NCI-H345 treated with DMSO at 0.1 percent for 48 hours (cell line): ENCODE measurements at regions not wholly inside any gene's neighbourhood (a gene's known extent, or its start where the extent isn't known, plus 50 kb on each side); places are given as distances from the start of the nearest gene placed in this dataset.
A peak's percentile ranks its signal among the peaks of the same experiment; 100 is the strongest.

ENCODE experiments used
- DNase-seq: peaks from one replicate; lab custom pipeline; 2025; ENCODE audit not compliant: unreplicated experiment; lab: John Stamatoyannopoulos, UW

DNA sequence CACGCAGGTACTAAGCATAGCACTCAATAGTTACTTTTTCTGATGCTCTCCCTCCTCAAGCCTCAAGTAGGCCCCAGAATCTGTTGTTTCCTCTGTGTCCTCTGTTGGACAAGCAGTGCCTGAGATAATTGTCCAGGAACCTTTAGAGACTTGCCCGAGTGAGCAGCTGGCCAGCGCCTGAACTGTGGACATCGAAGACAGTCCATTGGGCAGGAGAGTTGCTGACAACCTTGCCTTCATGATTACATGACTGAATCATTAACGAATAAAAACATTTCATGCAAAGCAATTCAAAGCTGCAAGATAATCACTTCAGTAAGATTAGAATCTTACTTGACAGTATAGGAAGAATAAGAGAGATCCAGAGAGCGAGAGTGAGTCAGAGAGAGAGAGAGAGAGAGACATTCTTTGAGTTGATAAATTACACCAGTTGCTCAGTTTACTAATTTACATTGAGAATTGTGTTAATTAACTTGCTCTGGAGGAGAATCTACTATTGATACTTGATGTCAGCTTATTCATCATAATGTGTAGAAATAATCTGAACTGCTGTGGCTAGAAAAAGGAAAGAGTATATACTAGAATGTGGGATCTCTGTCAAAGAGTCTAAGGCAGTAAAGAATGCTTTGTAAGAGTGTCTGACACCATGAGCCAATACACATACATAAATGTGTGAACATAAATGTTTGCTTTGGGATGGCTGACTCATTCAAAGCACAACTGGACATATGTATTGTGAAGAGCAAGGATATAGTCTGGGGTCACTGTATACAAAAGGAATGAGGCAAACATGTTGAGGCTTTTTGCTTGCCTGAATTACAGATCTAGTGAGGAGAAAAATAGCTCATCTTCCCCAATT is 216.0 kb downstream of the ZNF326 start:
- no peak for DNase-seq

DNA sequence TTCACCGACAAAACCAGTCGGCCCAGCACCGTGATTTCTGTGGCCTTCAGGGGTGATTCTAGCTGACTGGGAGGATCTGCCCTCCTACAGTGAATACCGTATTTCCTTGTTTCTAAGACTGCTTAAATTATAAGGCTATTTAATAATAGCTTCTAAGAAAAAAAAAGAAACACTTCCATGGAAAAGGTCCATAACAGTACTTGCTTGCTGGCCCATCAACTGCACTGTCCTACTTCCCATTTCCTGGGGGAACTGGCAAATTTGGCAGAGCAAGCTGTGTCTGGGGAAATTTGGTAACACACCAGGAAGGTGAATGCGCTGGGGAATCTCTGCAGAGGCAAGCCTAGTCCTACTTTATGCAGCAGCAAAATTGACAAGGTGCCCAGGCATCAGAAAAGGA is 214.0 kb downstream of the ZNF326 start:
- DNase-seq, result no peak

DNA sequence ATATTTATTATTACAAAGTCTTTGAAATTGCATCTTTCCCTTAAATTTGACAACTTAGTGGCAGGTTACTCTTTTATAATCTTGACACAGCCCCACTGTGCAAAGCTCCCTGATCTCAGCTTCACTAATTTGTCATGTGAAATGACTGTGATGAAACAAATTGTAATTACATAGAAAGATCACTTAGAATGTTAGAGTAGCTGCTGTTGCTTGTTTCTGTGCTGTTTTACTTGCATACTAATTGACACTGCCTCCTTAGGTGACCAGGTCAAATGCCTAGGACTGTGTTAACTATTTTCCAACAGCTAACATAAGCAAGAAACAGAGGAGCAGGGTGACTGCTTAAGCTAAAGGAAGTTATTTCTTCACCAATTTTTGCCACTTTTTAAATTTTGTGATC is 211.3 kb downstream of the ZNF326 start:
- DNase-seq, result no peak

DNA sequence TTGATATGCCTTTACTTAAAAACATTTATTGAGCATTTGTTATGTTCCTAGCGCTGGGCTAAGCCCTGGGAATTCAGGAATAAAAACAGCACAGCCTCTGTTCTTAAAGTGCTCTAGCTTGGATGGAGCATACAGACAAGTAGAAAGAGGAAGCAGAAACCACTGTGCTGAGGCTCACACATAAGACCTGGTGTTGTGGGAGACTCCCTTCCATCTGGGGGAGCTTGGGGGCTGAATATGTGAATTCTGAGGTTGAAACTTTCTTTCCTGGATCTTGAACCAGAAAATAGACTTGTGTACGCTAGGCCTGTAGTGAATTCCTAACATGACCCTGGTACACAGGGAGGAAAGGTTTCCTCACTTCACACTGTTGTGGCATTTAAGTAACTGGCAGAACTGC is 209.9 kb downstream of the ZNF326 start:
- no peak for DNase-seq

DNA sequence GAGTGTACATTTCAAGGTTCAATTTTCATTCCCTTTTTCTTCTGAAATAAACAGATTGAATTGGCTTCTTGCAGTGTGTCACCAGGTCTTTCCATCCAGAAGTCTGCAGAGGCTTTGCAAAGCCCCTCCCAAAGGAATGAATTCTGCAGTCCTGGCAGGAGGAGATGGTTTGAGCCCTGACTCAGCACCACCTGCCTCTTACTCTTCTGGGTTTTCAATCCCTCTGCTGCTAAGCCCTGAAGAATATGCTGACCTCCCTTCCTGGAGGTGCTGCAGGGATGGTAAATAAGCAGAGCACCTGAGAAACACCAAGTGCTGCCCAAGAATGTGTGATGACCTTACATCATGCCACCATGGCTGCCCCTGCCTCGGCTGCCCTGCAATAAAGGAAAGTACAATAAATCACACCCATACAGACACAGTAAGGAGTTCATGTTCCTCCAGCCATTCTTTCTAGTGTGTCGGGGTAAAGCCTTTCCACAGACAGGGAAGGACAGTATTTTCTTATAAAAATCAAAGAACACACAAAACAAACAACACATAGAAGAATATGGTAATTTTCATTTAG is 209.2 kb downstream of the ZNF326 start:
- DNase-seq, result no peak

DNA sequence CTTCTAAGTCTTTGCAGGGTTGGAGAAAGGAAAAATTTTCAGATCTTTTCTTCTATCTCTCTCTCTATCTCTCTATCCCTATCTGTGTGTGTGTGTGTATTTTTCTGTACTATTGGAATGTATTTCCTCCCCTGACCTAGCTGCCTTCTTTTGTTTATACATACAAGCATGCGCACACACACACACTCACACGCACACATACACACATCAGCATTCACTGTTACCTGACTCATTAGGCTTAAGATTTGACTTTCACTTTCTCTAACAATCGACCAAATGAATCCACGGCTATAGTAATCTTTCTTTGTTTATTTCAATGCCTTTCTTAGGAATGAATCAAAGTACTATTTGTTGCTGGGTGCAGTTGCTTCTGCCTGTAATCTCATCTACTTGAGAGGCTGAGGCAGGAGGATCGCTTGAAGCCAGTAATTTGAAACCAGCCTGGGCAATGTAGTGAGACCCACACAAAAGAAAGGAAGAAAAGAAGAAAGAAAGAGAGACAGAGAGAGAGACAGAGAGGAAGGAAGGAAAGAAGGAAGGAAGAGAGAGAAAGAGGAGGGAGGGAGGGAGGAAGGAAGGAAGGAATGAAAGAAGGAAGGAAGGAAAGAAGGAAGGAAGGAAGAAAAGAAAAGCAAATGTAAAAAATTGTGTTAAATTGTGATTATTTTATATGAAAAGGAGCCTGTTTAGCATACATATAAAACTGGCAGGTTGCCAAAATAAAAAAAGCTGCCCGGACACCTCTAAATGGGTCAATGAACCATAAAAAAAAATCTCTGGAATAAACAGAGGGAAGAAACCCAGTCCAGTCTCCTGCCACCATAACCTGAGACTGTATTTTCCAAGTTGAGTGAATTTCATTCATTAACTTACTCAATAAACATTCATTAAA is 206.8 kb downstream of the ZNF326 start:
- no peak for DNase-seq

DNA sequence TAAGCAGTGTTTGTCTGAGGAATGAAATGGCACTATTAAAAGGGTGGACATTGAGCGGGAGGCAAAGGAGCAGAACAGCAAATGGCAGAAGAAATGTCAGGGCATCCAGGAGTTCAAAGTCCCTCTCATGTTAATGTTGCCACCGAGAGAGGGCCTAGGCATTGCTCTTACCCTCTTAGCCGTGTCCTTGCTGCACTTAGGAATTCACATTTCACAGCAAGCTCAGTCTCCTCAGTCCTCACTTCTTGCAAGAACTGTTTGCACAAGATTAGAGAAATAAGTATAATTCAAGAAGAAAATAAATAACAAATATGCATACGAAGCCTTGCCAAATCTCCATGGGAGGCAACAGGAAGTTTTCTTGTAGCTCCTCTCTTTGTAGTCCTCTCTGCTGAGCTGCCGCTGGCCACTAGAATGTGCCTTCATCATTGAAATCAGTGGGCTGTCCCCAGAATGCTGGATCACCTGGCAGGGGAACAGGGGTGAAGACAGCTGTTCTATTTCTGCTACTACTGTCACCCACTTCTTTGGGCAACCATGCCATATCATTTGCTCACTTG is 205.8 kb downstream of the ZNF326 start:
- DNase-seq, result no peak

DNA sequence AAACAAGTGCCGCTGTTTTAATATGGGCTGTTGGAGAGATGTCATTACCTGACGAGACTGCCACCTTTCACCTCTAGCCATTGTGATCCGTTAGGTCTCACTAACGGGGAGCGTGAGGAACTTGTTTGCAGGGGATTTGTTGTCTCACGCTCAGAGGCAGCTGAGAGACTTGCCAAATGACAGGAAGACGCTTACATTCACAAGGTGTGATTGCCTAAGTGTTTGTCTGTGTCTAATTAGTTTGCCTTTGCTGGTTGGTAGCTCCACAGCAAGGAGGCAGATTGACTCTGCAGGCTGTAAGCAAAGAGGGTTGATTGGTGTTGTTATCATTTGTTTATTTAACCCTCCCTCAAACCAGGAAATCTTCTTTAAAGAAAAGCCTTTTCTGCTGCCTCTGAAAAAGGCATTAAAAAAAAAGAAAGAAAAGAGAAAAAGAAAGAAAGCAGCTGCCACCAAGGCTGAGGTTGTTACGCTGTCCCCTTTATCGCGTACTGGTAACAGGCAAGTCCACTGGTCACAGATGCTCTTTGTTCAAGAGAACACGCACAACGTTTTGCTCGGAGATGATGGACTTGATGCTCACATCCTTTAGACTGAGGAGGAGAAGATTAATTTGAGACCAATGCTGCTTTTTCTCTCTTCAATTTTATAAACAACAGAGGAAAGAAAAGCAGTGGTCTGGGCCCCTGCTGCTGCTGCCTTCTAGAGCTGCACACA is 203.9 kb downstream of the ZNF326 start:
- DNase-seq, result peak; percentile 25

DNA sequence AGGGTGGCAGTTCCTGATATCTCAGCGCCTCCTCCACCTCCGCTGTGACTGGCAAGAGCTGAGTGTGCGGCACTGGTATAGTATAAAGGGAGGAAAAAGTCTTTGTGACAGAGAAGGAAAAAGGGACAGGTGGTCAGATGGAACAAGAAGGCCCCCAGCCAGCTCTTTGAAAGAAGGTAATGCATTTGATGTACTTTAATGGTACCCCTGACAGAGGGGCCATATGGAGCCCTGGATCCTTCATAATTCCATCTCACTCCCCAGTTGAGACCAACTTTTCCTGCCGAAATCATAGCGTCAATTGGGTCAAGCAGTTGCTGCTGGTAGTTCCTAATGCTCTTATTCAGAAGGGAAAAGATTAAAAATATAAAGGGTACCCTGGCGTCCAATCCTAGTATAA is 198.2 kb downstream of the ZNF326 start:
- no peak for DNase-seq

DNA sequence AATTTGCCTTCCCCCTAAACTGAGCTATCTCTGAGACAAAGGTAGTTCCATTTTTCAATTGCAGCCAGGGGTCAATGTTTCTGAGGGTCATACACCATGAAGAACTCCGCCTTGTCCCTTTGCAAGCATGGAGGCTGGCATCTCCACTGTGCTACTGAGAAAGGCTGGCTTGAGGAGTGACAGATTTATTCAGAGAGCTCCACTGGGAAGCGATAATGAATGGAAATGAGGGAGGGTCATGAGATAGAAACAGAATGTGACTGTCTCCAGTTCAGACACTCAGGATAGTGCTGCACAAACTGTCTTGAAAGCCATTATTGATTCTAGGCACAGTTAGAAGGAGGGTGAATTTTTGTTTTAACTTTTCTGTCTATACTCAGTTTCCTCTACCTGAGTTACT is 197.5 kb downstream of the ZNF326 start:
- DNase-seq, result no peak

DNA sequence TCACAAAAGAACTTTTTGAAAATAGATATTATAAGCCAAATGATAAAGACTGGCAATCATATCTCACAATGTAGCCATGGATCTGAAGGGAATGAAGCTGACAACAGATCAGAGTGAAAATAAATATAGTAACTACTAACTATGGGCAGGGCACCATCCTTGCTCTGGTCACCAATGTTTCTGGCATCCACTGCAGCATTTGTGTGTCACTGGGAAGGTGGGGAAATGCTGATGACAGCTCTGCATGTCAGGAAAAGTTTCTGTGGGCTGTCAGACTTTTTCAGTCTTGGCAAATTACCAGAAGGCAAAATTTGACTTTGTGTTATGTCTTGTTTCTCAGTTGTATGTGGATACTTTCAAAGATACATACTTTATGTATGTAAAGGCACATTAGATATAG is 195.6 kb downstream of the ZNF326 start:
- no peak for DNase-seq

DNA sequence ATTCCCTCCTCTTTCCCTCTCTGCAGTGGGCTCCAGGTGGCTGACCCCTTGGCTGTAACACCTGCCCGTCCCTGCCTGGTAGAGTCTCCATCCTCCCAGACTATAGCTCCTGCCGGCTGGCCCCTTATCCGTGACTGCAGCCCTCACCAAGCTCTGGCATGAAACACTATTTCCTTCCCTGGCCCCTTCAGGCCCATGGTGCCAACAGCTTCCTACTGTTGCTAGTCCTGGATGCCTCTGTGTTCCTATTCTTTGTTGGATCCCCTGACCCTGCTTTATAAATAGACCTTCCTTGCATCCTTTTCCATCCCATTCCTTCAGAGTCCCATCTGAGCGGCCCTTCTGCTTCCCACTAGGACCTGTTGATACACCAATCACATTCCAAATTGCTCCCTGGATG is 195.0 kb downstream of the ZNF326 start:
- DNase-seq, result no peak

DNA sequence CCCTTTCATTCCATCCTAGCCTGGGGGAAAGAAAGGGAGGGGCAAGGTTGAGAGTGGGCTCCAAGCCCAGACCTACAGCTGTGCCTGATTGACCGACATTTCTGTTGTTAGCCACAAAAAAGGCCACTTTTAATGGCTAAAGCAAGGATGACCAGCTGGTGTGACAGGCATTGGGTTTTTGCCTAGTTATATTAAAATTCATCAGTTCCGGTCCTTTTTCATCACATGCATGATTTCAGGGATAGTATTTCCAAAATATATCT is 192.3 kb downstream of the ZNF326 start:
- DNase-seq, result no peak

DNA sequence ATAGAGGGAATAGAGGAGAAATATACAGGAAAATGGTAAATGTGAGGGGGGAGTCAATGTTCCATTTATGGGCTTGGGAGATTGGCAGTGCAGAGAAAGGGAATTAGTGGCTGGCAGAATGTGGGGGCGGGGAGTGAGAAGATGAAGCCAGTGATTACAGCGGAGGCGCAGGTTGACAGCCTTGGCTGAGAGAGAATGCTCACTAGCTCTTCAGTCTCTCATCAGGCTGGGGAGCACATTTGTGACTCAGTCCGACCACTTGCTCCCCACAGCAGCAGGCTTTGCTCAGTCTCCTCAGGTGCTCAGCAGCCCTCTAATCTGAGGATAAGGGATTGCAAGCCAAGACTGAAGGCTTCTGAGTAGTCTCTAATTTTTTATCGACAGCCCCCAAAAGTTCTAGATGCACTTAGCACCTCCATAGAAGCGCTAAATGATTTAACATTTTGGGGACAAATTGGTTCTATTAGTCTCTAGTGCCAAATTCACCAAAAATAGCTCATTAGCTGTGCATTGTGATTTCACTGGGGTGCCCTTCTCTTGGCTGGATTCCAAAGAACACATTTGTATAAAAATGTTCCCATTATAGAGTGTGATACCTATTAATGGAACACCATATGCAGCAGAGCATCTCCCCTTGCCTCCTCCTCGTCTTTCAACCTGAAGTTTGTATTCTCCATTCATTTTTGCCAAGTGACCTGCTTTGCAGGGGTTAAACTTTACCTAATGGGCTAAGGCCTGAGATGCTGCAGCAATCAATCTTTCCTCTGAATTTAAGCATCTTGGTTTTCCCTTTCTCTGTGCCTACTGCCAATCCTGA is 191.8 kb downstream of the ZNF326 start:
- no peak for DNase-seq

DNA sequence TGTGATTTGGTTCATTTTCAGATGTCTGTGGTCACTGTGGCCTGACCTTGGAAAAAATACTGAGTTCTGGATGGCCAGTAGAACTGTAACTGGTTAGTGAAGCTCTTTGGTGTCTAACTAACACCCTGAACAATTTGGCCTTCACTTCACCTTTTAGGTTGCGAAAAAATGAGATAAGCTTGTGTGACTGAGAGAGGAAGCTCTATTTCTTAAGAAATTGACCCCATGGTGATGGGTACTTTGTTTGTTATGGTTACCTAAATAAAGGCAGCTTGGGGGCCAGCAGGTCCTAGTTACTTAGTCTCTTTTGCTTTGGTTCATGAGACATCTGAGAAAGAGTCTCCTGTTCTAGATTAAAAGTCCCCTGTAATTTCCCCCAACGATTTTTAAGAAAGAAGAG is 181.6 kb downstream of the ZNF326 start:
- DNase-seq, result no peak

DNA sequence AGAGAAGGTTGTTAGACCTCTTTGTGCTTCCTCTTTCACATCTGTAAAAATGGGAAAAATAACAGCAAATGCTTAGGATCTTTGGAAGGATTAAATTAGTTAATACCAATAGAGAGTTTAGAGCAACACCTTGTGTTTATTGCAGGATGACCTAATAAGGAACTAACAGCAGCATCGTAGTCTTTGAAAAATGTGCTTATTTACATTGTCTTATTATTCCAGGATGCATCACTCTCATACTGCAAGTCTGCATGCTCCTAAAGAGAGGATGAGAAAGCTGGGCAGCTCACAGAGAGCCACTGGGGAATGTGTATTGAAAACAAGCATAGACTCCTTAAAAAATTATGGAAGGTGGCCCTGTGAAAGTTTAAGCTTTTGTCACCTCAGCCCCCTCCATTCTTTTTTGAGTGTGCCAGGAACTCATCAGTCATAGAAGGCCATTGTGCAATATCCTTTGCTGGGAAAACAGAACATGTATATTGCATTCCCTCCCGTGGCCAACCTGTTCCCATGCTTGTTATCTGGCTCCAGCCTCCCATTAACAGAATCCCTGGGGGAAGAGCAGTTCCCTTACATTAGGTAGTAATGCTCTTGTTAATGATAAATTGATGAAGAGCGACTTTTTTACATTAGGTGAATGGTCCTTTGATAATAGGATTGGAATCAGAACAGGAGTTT is 180.7 kb downstream of the ZNF326 start:
- DNase-seq, result no peak

DNA sequence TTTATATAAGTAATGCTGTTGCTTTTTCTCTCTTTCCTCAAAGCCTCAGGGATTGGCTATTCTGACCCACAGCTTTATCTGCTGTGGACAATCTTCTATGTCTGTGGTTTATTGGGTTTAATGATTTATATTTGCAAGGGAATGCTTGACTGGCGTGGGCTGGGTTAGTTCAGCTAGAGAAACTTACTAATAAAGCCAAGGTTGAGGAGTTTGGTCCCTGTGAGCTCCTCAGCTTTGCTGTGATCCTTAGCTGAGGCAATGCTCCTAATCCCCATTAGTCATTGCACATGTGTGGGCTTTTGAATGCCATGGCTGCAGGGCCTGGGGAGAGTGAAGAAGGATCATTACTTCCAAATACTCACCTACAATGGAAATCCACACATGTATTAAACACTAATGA is 179.3 kb downstream of the ZNF326 start:
- DNase-seq, result no peak

DNA sequence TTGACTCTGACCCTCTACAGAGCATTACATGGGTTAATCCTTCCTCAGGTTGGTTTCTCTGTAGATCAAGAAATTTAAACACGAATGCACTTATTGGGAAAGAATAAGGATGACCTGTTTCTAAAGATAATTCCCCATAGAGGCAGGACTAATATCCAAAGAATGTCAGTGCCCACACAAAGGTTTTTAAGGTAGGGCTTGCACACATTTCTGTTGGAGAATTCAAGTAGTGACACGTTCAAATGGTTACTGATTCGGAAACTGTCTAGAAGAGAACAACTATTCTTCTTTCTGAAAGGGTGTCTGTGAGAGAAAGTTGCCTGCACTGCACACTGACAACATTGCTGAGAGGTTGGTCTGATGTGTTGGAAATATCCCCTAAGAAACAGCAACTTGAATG is 167.3 kb downstream of the ZNF326 start:
- DNase-seq, result no peak

DNA sequence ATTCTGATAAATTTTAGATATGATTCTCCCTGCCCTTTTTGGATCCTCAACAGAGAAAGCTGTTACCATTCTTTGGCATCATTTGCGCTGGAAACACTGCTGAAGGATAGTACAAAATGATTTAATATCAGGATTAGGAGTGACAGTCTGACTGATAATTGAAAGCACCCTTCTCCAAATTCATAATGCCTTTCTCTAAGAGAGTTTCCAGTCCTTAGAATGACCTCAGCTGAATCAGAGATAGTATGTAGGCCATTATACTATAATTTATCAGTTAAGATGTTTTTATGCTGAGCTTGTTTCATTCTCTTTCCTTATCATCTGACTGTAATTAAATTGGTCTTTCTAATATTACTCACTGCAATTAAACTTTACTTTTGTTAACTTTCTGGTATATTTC is 166.7 kb downstream of the ZNF326 start:
- no peak for DNase-seq
